ENCODE measurements at regions not wholly inside any gene's neighbourhood (a gene's known extent, or its start where the extent isn't known, plus 50 kb on each side); places are given as distances from the start of the nearest gene placed in this dataset.

GRCh38 chr18:60554967-60555366 is 182.4 kb upstream of the MC4R start:
- intact Hi-C loops (cut with DNase I) = loop anchor here in 1 of 2 donors (10.0 kb wide), 2 partner anchors 570 to 720 kb away; no protein-coding TSS in a partner anchor
- TF ChIP-seq POLR2A (IDR thresholded peaks at IDR 0.05) = no peak
- no peak for TF ChIP-seq CTCF (IDR thresholded peaks at IDR 0.05)
- Histone ChIP-seq H3K9me3 (no peaks in the 10 kb centered on the region), H3K27me3 (no peaks in the 10 kb centered on the region), H3K36me3 (no peaks in the 10 kb centered on the region), H3K4me1 (no peaks in the 10 kb centered on the region), H3K27ac (no peak overlapping the region), H3K4me3 (no peak overlapping the region)
- ATAC-seq (no peak), DNase-seq (no peak)
- WGBS (ENCODE audit: insufficient coverage, low coverage, low lambda C conversion rate, missing lambda C conversion rate) = no CpG with 5 or more reads among the region's 3 CpGs

GRCh38 chr18:60555625-60556024 is 183.1 kb upstream of the MC4R start:
- no peaks in the 10 kb centered on the region for H3K4me1 ChIP-seq
- intact Hi-C loops (cut with DNase I) = loop anchor here in 1 of 2 donors (10.0 kb wide), 2 partner anchors 571 to 721 kb away; no protein-coding TSS in a partner anchor
- H3K36me3 ChIP-seq = no peaks in the 10 kb centered on the region
- H3K9me3 ChIP-seq = no peaks in the 10 kb centered on the region
- H3K27me3 ChIP-seq = no peaks in the 10 kb centered on the region
- no peak for DNase-seq
- H3K4me3 ChIP-seq = no peak overlapping the region
- TF ChIP-seq CTCF (IDR thresholded peaks at IDR 0.05) (no peak), POLR2A (IDR thresholded peaks at IDR 0.05) (no peak)
- H3K27ac ChIP-seq = no peak overlapping the region
- no peak for ATAC-seq
- 39% methylated on average over 2 of the region's 5 CpGs for WGBS (ENCODE audit: insufficient coverage, low coverage, low lambda C conversion rate, missing lambda C conversion rate)

GRCh38 chr18:60556326-60556725 is 183.8 kb upstream of the MC4R start:
- no peaks in the 10 kb centered on the region for H3K36me3 ChIP-seq
- TF ChIP-seq POLR2A (IDR thresholded peaks at IDR 0.05) = no peak
- no peak for TF ChIP-seq CTCF (IDR thresholded peaks at IDR 0.05)
- intact Hi-C loops (cut with DNase I) = loop anchor here in 1 of 2 donors (10.0 kb wide), 2 partner anchors 572 to 722 kb away; no protein-coding TSS in a partner anchor
- no peak overlapping the region for H3K4me3 ChIP-seq
- no peak for DNase-seq
- 100% methylated on average over 1 of the region's 1 CpG for WGBS (ENCODE audit: insufficient coverage, low coverage, low lambda C conversion rate, missing lambda C conversion rate)
- no peaks in the 10 kb centered on the region for H3K9me3 ChIP-seq
- no peak overlapping the region for H3K27ac ChIP-seq
- no peaks in the 10 kb centered on the region for H3K4me1 ChIP-seq
- H3K27me3 ChIP-seq = no peaks in the 10 kb centered on the region
- ATAC-seq = no peak

GRCh38 chr18:60560071-60560470 is 187.5 kb upstream of the MC4R start:
- Histone ChIP-seq H3K9me3 (no peaks in the 10 kb centered on the region), H3K4me1 (no peaks in the 10 kb centered on the region), H3K27me3 (no peaks in the 10 kb centered on the region), H3K36me3 (no peaks in the 10 kb centered on the region), H3K27ac (no peak overlapping the region), H3K4me3 (no peak overlapping the region)
- ATAC-seq (no peak), DNase-seq (no peak)
- intact Hi-C loops (cut with DNase I) = no loop called here
- no peak for TF ChIP-seq POLR2A (IDR thresholded peaks at IDR 0.05)
- no peak for TF ChIP-seq CTCF (IDR thresholded peaks at IDR 0.05)
- WGBS (ENCODE audit: insufficient coverage, low coverage, low lambda C conversion rate, missing lambda C conversion rate) = 25% methylated on average over 2 of the region's 2 CpGs

- DNase-seq = no peak
- no peaks in the 10 kb centered on the region for H3K4me1 ChIP-seq
- H3K27me3 ChIP-seq = no peaks in the 10 kb centered on the region
- WGBS (ENCODE audit: insufficient coverage, low coverage, low lambda C conversion rate, missing lambda C conversion rate) = 58% methylated on average over 3 of the region's 3 CpGs
- no peaks in the 10 kb centered on the region for H3K9me3 ChIP-seq
- TF ChIP-seq POLR2A (IDR thresholded peaks at IDR 0.05) = no peak
- TF ChIP-seq CTCF (IDR thresholded peaks at IDR 0.05) = no peak
- no peaks in the 10 kb centered on the region for H3K36me3 ChIP-seq
- H3K4me3 ChIP-seq = no peak overlapping the region
- intact Hi-C loops (cut with DNase I) = no loop called here
- no peak overlapping the region for H3K27ac ChIP-seq
- no peak for ATAC-seq
These were observed 190.5 kb upstream of the MC4R start for GRCh38 chr18:60563082-60563481.
